ENCODE measurements at regions not wholly inside any gene's neighbourhood (a gene's known extent, or its start where the extent isn't known, plus 50 kb on each side); places are given as distances from the start of the nearest gene placed in this dataset.

- TF ChIP-seq CTCF (conservative IDR thresholded peaks at IDR 0.05 in 1 of 2, IDR thresholded peaks at IDR 0.05 in 1 of 2; ENCODE audit: extremely low read depth in 1 of 2, insufficient read depth in 1 of 2, low read depth in 1 of 2, low read length in 2 of 2) (no peak), EZH2 (IDR thresholded peaks at IDR 0.05; ENCODE audit: borderline replicate concordance, low read length) (no peak)
Measured at GRCh38 chr11:95451261-95451660, 220.3 kb upstream of the SESN3 start.

Measured in mammary epithelial cell (primary cell).